Renal cortical epithelial cell (primary cell): ENCODE measurements at regions not wholly inside any gene's neighbourhood (a gene's known extent, or its start where the extent isn't known, plus 50 kb on each side); places are given as distances from the start of the nearest gene placed in this dataset.

Source experiments
- DNase-seq: peaks from one replicate; pipeline ENCODE4 v3.0.0-alpha.2; 2011; ENCODE audit warnings: low read depth

GRCh38 chr10:91036807-91037411, 116.0 kb upstream of the ANKRD1 start:
- DNase-seq = peak; percentile 3

DNA sequence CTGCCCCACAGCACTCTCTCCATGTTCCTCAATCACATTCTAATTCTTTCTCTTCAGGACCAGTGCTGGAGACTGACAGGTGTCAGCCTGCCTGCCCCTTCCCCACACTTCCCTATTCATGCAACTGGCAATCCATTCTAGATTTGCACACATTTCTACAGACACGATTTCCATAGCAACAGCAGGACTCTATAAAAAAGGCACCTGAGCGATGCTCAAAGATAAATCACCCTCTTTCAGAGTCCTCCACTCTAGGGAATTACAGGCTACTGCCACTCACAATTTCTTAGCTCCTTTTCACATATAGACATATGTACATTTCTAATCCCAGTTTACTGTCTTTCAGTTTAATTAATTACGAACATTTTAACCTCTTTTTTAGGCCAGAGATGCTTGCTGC, 118.1 kb upstream of the ANKRD1 start:
- DNase-seq = no peak

DNA sequence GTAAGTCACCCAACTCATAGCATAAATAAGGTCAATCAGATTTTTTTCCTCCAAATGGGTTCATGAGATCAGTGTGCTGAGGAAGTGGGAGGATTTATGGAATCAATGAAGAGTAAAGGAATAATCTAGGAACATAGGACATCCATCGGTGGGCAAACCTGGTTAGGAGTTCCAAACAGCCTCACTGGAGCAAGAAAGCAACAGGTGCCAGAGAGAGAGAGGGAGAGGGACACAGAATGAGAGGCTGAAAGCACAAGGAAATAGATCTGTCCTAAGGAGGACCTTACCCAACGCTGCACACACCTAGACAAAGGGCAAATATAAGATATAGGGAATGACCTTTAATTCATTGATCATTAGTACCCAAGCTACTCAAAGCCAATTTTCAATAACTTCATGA, 119.5 kb upstream of the ANKRD1 start:
- no peak for DNase-seq

GRCh38 chr10:91042069-91042468, 121.2 kb upstream of the ANKRD1 start:
- DNase-seq = no peak

DNA sequence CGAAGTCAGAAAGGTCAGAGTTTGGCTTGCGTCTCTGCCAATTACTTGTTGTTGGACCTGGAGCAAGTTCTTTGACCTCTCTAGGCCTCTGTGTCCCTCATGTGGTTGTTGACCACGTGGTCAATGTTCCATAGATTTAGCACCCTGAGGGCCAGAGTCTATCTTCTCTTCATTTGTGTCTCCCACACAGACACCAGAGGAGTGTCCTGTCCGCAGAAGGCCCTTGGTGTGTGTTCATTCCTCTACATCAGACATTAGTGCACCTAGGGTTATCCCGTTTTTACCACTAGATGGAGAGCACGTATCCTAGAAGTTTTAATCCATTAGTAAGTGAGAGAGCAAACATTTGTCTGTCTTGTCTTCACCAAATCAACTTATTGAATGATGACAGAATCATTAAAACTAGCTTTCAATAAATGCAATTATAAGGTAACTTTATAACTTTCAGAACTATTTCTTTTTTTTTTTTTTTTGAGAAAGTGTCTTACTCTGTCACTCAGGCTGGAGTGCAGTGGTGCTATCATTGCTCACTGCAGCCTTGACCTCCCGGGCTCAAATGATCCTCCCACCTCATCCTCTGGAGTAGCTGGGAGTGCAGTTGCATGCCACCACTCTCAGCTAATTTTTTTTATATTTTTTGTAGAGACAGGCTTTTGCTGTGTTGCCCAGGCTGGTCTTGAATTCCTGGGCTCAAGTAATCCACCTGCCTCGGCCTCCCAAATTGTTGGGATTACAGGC, 122.5 kb upstream of the ANKRD1 start:
- DNase-seq = peak; percentile 26

DNA sequence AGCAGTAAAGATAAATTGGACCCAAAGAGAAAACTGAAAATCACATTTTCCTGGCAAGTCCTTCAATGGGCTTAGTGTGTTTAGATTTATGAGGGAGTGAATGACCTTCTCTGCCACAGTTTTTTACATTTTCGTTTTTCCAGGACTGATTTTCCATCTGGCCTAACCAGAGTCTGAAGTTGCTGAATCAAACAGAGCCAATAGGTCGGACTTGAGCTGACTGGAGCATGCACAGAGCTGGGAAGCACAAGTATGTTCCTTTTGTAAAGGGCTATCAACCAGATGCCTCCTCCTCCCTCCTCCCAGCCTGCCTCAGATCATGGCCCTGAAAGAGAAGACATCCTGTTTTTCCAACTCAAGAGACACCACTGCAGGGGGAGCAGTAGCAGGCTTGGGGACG, 126.0 kb upstream of the ANKRD1 start:
- DNase-seq = no peak

DNA sequence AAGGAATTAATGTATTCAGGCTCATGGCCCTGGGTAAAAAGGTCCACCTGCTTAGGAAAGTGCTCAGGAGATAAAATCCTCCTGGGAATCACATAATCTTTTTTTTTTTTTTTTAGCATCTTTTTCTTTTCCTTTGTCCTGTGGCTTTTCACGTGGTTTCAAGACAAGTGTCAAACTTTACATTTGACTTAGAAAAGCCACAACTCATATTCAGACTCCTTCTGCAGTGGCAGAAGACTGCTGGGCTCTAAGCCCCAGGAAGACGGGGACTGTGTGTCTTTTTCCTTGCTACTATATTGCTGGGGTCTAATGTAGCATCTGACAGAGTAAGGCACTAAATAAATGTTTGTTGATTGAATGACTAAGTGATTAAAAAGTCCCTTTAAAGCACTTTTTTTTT, 127.5 kb upstream of the ANKRD1 start:
- DNase-seq = no peak

GRCh38 chr10:91049296-91049987, 128.6 kb upstream of the ANKRD1 start:
- DNase-seq = no peak

DNA sequence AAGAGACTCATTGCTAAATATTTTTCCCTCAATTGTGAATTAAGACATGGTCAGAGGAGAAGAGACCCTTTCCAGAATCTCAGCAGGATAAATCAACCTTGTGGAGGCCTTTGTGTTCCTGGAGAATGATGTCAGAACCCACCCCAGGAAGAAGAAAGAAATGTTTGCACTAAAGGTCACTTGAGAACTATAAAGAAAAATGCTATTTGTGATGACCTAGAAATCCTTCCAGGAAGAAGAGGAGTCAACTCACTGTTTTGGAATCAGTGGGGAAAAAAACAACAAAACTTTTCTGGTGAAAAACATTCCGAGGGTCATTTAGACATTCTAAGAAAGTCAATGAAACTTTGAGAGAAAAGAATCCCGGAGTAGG, 129.1 kb upstream of the ANKRD1 start:
- no peak for DNase-seq

- no peak for DNase-seq
Measured at GRCh38 chr10:91050371-91051034, 129.6 kb upstream of the ANKRD1 start.

DNA sequence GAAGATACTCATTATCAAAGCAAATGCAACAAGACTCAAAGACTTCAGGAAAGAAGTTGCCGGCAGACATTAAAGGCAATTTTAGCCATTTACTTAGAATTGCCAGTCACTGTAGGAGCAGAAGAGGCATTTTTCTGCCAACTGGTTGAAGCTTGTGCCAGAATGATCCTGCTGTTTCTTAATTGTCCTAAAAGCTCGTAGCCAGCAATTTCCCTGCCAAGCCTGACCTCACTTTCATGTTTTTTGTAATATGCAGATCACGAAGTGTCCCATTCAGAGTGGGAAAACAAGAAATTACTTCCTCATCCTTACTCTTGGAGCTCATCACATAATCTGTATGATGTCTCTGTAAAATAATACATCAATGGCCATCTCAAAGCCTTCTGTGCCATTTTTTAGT, 130.9 kb upstream of the ANKRD1 start:
- no peak for DNase-seq

DNA sequence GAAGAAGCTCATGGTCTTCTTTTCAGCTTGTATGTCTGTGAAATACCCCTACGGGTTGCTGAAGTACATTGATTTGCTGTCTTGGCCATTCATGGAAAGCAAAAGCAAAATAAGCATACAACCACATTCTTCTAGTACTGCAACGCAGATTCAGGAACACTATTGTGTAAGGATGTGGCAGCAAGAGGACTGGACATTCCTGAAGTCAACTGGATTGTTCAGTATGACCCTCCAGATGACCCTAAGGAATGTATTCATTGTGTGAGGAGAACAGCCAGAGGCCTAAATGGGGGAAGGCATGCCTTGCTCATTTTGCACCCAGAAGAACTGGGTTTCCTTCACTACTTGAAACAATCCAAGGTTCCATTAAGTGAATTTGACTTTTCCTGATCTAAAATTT, 133.4 kb upstream of the ANKRD1 start:
- peak; percentile 87 for DNase-seq

DNA sequence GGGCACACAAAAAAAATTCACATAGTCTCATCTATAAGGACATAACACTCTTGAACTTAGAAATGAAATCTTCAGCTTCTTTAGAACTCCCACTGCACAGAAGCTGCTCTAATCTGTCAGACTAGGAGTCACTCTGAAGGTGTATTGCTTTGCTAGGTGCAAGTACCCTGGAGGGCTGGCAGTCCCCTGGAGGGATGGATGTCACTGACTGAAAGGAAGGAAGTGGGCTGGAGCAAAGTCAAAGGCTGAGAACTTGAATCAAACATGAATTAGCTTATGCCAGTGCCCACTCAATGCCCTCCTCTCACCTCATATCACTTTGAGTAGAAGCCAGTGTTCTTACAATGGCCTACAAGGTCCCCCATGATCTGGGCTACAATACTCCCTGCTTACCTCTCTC, 140.3 kb upstream of the ANKRD1 start:
- no peak for DNase-seq

- DNase-seq = no peak
Measured at GRCh38 chr10:91061608-91062007, 140.7 kb upstream of the ANKRD1 start.

GRCh38 chr10:91062091-91062490, 141.2 kb upstream of the ANKRD1 start:
- no peak for DNase-seq

- DNase-seq = no peak
Measured at GRCh38 chr10:91071786-91072185, 148.7 kb upstream of the PCGF5 start.

DNA sequence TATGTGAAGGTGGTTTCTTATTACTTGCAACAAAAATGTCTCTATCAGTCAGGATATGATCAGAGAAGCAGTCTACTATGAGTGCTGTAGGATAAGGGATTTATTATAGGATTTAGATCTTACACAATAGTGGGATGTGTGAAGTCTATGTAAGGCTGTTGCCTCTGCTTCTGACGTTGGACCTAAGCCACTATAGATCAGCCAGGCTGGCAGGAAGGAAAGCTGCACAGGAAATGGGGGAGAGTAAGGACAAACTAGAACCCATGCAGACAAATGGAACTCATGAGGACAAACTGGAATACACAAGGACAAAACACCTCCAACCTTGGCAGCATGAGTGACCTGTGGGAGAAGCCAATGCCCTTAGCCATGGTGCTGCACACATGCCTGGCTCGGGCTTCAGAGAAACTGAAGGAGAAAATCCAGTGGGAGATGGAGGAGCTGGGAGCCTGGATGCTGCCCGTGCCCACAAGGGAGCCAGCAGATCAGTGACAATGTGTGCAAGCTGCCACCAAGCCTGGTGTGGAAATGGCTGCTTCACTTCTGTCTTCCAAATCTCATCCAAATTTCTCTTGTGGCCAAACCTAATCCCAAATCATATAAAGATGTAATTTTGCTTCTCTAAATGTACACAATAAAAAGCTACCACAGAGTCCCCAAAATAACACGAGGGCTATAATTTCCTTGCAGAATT, 147.0 kb upstream of the PCGF5 start:
- DNase-seq = no peak

DNA sequence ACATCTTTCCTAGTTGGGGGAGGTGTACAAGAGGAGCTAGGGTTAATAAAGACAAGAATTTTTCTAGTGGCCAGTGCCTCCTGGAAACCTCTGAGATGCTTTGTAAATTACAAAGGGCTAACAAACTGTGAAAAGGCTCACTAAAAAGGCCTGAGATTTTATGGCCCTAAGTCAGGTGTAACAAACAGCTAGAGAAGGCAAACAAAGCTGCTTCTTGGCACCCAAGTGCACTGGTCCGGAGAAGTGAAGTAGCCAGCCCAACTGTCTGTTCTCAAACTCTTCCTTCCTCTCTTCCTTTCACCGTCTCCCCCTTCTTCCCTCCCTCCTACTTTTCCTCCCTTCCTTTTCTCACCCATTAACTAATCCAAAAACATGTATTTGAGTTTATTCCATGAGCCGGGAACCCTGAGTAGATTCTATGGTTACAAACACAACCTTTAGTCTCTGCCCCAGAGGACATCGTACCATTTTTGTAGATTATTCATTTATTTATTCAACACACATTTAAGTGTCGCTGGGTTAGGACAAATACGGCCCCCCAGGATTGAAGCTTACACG, 143.4 kb upstream of the PCGF5 start:
- no peak for DNase-seq

GRCh38 chr10:91077549-91078071, 142.9 kb upstream of the PCGF5 start:
- peak; percentile 19 for DNase-seq

DNA sequence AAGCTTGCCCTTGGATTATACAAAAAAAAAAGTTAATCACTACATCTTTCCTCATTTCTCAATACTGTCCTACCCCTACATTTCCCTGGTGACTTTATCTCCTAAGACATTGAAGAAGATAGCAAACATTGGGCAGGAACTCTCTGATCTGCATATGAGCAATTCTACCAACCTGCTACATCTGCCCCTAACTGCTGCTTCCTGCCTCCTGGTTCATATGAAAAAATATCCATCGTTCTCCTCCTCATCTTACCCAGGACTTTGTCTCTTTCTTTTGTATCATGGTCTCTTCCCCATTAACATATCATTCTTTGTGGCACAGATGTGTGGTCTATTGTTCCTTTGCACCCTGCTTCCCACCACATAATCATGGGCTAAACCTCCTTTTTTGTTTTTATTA, 139.7 kb upstream of the PCGF5 start:
- DNase-seq = no peak

DNA sequence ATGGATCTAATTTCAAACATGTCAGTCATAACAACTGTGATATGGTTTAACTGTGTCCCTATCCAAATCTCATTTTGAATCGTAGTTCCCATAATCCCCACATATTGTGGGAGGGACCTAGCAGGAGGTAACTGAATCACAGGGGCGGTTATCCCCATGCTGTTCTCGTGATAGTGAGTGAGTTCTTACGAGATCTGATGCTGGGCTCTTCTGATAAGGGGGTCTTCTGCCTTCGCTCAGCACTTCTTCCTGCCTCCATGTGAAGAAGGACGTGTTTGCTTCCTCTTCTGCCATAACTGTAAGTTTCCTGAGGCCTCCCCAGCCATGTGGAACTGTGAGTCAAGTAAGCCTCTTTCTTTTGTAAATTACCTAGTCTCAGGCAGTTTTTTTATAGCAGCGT, 138.0 kb upstream of the PCGF5 start:
- no peak for DNase-seq
